Pancreas (tissue), 10 donors: ENCODE measurements at regions not wholly inside any gene's neighbourhood (a gene's known extent, or its start where the extent isn't known, plus 50 kb on each side); places are given as distances from the start of the nearest gene placed in this dataset.

Experiments used
- ATAC-seq, 4 donors: fragments of 200-7000 bp; cut with Tn5 transposase; one replicate each; pipeline versions ENCODE4 v1.8.0 to v1.9.1; 2020; ENCODE audit warnings: mild to moderate bottlenecking in 4 of 4, moderate library complexity in 4 of 4
- DNase-seq, 6 donors: peaks; one replicate each; pipeline ENCODE4 v3.0.0-alpha.2; 2020
- FAIRE-seq: peaks from 2 replicates; lab custom pipeline; 2012; peaks lifted over from hg19 to GRCh38; lab: Jason Lieb, UNC
- H3K27ac ChIP-seq, 4 donors: fragments of 200-600 bp; sonication (generic); 1 replicate in 3 of 4; 2 replicates in 1 of 4; pipeline versions ENCODE4 v1.5.0 to v1.8.0; 2020
- H3K27me3 ChIP-seq, 4 donors: fragments of 200-600 bp; one replicate each; pipeline ENCODE4 v1.8.0; 2021
- H3K36me3 ChIP-seq, 3 donors: fragments of 200-600 bp; sonication (generic) in 1 of 3; one replicate each; pipeline versions ENCODE4 v1.5.0 to v1.8.0; 2020 to 2021
- H3K4me1 ChIP-seq, 3 donors: fragments of 200-600 bp; one replicate each; pipeline ENCODE4 v1.8.0; 2021
- H3K4me3 ChIP-seq, 4 donors: fragments of 200-600 bp; sonication (generic) in 2 of 4; one replicate each; pipeline versions ENCODE4 v1.5.0 to v1.8.0; 2020 to 2021
- H3K9me3 ChIP-seq, 4 donors: fragments of 200-600 bp; one replicate each; pipeline ENCODE4 v1.8.0; 2021
- WGBS, 2 donors: extraction: QIAGEN DNeasy Blood & Tissue Kit; methylation state at CpG; one replicate each; pipeline ENCODE4 v1.1.7; 2013; 5-methylcytosine and 5-hydroxymethylcytosine counted together
- intact Hi-C, 3 donors: fragments of 100-400 bp; cut with DNase I; formaldehyde crosslinking; loops; one replicate each; pipeline versions ENCODE4 v1.11.1 to v1.14.2; 2022
- TF ChIP-seq, protein P1 (sequence below), 4 donors: fragments of 200-600 bp; sonication (generic) in 3 of 4; IDR thresholded peaks; one replicate each; pipeline versions ENCODE4 v1.5.0 to v1.8.0; 2021; ENCODE audit warnings: antibody characterized with exemption in 4 of 4
- donor health status: healthy with polysubstance abuse.
- donor health status: DM: no; HTN: no; CAD: no; lungs with moderate emphysema.
- donor health status: DM: no; HTN: no; CAD: no.
- donor health status: control.
- donor health status: control.
- donor health status: Bipolar disorder and iron deficiency.
- donor health status: DM: yes; HTN: yes; CAD: no.
- donor health status: DM: no; HTN: no; CAD: no.
- donor health status: DM: no; HTN: no; CAD: no.
- donor health status: DM: yes; HTN: yes; CAD: no.

DNA sequence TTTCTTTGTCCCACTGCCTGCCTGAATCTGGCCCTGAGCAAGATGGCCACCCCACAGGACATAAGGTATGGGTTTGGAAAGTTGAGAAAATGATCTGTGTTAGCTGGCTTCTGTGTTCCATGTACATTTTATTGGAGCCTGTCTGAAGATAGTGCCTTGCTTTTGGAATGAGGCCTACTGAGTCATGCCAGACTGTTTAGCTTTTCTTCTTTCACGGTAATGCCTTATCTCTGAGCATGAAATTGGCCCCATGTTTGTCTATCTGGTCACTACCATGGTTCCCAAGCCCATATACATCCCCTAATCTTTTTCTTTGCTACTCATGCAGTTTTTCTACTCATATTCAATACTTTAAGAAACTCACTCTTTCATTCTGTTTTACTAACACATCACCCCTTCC, 85.1 kb upstream of the LMO4 start:
- H3K36me3 ChIP-seq: no peaks in the 10 kb centered on the region
- H3K27ac ChIP-seq: no peak overlapping the region
- no peaks in the 10 kb centered on the region for H3K9me3 ChIP-seq
- H3K4me3 ChIP-seq: no peak overlapping the region
- intact Hi-C loops: no loop called here
- TF ChIP-seq, protein P1, sequence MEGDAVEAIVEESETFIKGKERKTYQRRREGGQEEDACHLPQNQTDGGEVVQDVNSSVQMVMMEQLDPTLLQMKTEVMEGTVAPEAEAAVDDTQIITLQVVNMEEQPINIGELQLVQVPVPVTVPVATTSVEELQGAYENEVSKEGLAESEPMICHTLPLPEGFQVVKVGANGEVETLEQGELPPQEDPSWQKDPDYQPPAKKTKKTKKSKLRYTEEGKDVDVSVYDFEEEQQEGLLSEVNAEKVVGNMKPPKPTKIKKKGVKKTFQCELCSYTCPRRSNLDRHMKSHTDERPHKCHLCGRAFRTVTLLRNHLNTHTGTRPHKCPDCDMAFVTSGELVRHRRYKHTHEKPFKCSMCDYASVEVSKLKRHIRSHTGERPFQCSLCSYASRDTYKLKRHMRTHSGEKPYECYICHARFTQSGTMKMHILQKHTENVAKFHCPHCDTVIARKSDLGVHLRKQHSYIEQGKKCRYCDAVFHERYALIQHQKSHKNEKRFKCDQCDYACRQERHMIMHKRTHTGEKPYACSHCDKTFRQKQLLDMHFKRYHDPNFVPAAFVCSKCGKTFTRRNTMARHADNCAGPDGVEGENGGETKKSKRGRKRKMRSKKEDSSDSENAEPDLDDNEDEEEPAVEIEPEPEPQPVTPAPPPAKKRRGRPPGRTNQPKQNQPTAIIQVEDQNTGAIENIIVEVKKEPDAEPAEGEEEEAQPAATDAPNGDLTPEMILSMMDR (IDR thresholded peaks at IDR 0.05): no peak
- H3K27me3 ChIP-seq: no peaks in the 10 kb centered on the region
- 45 to 63% methylated on average over 1 of the region's 1 CpG for WGBS, 2 donors
- ATAC-seq: no peak
- FAIRE-seq: no peak
- DNase-seq: no peak
- H3K4me1 ChIP-seq: no peaks in the 10 kb centered on the region

DNA sequence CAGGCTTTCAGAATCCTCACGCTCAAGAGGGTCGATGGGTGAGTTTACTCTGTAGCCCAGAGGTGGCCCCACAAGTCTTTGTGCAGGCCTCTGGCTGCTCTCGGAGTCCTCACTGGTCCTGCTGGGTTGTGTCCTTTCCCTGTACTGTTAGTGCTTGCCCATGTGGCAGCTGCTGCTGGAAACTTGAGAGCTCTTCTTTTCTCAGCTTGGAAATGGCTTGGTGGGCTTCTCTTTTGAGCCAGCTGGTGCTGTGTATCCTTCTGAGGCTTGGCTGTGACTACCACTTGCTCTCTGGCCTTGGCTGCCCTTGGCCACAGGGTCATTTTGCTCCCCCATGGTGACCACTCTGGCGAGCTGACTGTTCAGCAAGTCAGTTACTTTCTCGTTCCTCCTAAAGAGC, 82.2 kb upstream of the LMO4 start:
- Histone ChIP-seq H3K27ac (no peak overlapping the region), H3K36me3 (no peaks in the 10 kb centered on the region), H3K9me3 (no peaks in the 10 kb centered on the region), H3K4me1 (no peaks in the 10 kb centered on the region), H3K27me3 (no peaks in the 10 kb centered on the region), H3K4me3 (no peak overlapping the region)
- 58 to 77% methylated on average over 5 of the region's 5 CpGs for WGBS, 2 donors
- intact Hi-C loops: no loop called here
- no peak for DNase-seq
- FAIRE-seq: no peak
- TF ChIP-seq, protein P1 (IDR thresholded peaks at IDR 0.05): no peak
- ATAC-seq: no peak

DNA sequence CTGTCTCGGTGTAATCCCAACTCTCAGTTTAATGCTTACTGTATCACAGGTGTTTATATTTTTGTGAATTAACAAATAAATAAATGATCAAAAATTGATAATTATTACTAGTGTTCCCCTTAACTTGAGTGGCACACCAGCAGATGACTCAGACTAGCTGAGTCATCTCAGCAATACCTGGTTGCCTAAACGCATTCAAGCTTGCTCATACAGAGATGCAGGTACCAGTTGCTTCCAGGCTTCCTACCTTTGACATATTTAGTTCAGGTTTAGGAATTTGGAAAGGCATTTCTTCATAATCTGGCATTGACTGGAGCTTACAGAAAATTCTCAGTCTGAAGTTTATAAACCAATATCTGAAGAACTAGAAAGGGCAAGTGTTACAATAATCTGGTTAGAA, 78.9 kb upstream of the LMO4 start:
- ATAC-seq (no peak), DNase-seq (no peak), FAIRE-seq (no peak)
- H3K27me3 ChIP-seq: no peaks in the 10 kb centered on the region
- no peaks in the 10 kb centered on the region for H3K36me3 ChIP-seq
- H3K4me3 ChIP-seq: no peak overlapping the region
- TF ChIP-seq, protein P1 (IDR thresholded peaks at IDR 0.05): no peak
- H3K27ac ChIP-seq: no peak overlapping the region
- no peaks in the 10 kb centered on the region for H3K9me3 ChIP-seq
- H3K4me1 ChIP-seq: no peaks in the 10 kb centered on the region
- WGBS, 2 donors: 71 to 81% methylated on average over 2 of the region's 2 CpGs
- intact Hi-C loops: no loop called here

DNA sequence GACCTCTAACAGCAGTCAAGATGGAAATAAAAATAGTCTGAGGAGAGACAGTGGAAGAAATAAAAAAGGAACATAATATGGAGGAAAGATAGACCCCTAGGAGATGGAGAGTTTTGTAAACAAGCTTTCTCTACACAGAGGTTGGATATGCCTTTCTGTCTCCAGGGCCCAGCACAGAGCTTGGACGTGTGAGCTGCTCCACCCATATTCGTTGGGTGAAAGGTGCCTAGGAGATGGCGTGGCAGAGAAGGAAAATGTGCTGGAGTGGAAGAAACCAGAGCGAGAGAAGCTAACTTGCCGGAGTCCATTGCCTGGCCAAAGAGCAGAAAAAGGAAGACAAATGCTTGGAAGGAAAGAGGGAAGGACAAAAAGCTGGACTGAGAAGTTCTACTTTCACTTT, 78.3 kb upstream of the LMO4 start:
- Histone ChIP-seq H3K36me3 (no peaks in the 10 kb centered on the region), H3K4me3 (no peak overlapping the region), H3K27me3 (no peaks in the 10 kb centered on the region), H3K4me1 (no peaks in the 10 kb centered on the region), H3K9me3 (no peaks in the 10 kb centered on the region), H3K27ac (no peak overlapping the region)
- DNase-seq: no peak
- no peak for FAIRE-seq
- intact Hi-C loops: no loop called here
- WGBS, 2 donors: 69 to 86% methylated on average over 5 of the region's 5 CpGs
- TF ChIP-seq, protein P1 (IDR thresholded peaks at IDR 0.05): no peak
- no peak for ATAC-seq

DNA sequence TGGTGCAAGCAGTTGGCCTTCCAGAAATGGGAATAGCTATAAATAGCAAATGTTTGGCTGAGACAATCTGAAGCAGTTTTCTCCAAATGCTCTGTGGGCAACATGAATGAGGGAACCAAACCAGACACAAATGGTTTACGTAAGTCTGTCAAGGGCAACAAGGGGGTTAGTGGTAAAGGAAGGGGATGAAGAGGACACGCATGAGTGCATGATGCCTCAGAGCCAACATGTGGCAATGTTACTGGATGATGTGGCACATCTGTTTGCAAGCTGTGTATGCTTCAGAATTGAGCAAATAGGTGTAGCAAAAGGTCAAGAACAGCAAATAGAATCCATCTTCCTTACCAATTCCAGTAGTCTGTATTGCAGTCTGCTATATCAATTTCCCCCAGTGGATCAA, 76.3 kb upstream of the LMO4 start:
- FAIRE-seq: no peak
- Histone ChIP-seq H3K27me3 (no peaks in the 10 kb centered on the region), H3K36me3 (no peaks in the 10 kb centered on the region), H3K4me1 (no peaks in the 10 kb centered on the region), H3K27ac (no peak overlapping the region), H3K4me3 (no peak overlapping the region), H3K9me3 (no peaks in the 10 kb centered on the region)
- intact Hi-C loops: no loop called here
- no peak for DNase-seq
- no peak for ATAC-seq
- TF ChIP-seq, protein P1 (IDR thresholded peaks at IDR 0.05): no peak
- 75 to 87% methylated on average over 2 of the region's 2 CpGs for WGBS, 2 donors
